LNCaP clone FGC (cell line): ENCODE measurements at regions not wholly inside any gene's neighbourhood (a gene's known extent, or its start where the extent isn't known, plus 50 kb on each side); places are given as distances from the start of the nearest gene placed in this dataset.
"Not testable (repeated sequence)": the region's sequence is repeated elsewhere in the genome, so short reads cannot be mapped to it uniquely, and the experiment has no call there.

Source experiments
- DNase-seq: peaks from one replicate; pipeline ENCODE4 v3.0.0-alpha.2; 2011; ENCODE audit warnings: low read depth
- H3K4me3 ChIP-seq: 2 replicates; pipeline ENCODE4 v1.5.1; 2011; ENCODE audit warnings: mild to moderate bottlenecking, low read depth, low read length, control low read depth

- DNase-seq: not testable (repeated sequence)
Measured at GRCh38 chr13:109264603-109265437, 521.6 kb downstream of the IRS2 start.

GRCh38 chr13:109257761-109258157 lies 528.6 kb downstream of the IRS2 start:
- not testable (repeated sequence) for DNase-seq

More at GRCh38 chr13:109264603-109265437, 521.6 kb downstream of the IRS2 start:
- not testable (repeated sequence) for H3K4me3 ChIP-seq

More at GRCh38 chr13:109257761-109258157, 528.6 kb downstream of the IRS2 start:
- not testable (repeated sequence) for H3K4me3 ChIP-seq
